ENCODE measurements at regions not wholly inside any gene's neighbourhood (a gene's known extent, or its start where the extent isn't known, plus 50 kb on each side); places are given as distances from the start of the nearest gene placed in this dataset.
"Not testable (repeated sequence)": the region's sequence is repeated elsewhere in the genome, so short reads cannot be mapped to it uniquely, and the experiment has no call there.

GRCh38 chr3:177338697-177339219 is 141.5 kb upstream of the TBL1XR1 start:
- no peak for DNase-seq (ENCODE audit: low read depth, low spot score)

- DNase-seq (ENCODE audit: low read depth, low spot score) = not testable (repeated sequence)
Measured at GRCh38 chr3:177339220-177339703, 142.0 kb upstream of the TBL1XR1 start.

- no peak for DNase-seq (ENCODE audit: low read depth, low spot score)
Measured at GRCh38 chr3:177340243-177340830, 143.1 kb upstream of the TBL1XR1 start.

GRCh38 chr3:177341736-177342419 is 144.6 kb upstream of the TBL1XR1 start:
- DNase-seq (ENCODE audit: low read depth, low spot score) = no peak

GRCh38 chr3:177343122-177343625 is 145.9 kb upstream of the TBL1XR1 start:
- no peak for DNase-seq (ENCODE audit: low read depth, low spot score)

GRCh38 chr3:177345049-177345972 is 148.0 kb upstream of the TBL1XR1 start:
- peak; percentile 37 for DNase-seq (ENCODE audit: low read depth, low spot score)

DNA sequence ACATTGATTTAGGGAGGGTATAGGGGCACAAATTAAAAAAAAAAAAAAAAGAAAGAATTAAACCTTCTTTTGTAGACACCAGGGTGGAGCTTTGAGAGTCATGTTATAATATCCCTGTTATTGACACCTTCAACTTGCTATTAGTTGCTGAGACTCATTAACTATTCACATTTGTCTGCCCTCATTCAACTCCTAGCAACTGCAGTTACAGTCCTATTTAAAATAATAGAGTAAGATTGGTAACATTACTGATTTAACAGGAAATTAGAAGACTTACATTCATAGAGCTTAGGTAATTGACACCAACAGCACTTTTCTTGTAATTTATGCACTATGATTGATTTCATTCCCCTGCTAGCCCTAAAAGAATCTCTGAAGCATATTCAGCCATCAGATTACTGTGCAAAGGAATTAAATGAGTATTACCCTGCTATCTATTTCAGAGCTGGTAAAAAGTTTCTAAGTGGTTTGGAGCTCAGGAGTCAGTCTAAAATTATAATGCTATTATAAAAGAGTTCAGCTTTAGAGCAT is 148.8 kb upstream of the TBL1XR1 start:
- no peak for DNase-seq (ENCODE audit: low read depth, low spot score)

- DNase-seq (ENCODE audit: low read depth, low spot score) = no peak
Measured at GRCh38 chr3:177346878-177347277, 149.6 kb upstream of the TBL1XR1 start.

- DNase-seq (ENCODE audit: low read depth, low spot score) = no peak
Measured at GRCh38 chr3:177347611-177348010, 150.3 kb upstream of the TBL1XR1 start.

GRCh38 chr3:177348974-177349373 is 151.7 kb upstream of the TBL1XR1 start:
- no peak for DNase-seq (ENCODE audit: low read depth, low spot score)

GRCh38 chr3:177349384-177349783 is 152.1 kb upstream of the TBL1XR1 start:
- no peak for DNase-seq (ENCODE audit: low read depth, low spot score)

DNA sequence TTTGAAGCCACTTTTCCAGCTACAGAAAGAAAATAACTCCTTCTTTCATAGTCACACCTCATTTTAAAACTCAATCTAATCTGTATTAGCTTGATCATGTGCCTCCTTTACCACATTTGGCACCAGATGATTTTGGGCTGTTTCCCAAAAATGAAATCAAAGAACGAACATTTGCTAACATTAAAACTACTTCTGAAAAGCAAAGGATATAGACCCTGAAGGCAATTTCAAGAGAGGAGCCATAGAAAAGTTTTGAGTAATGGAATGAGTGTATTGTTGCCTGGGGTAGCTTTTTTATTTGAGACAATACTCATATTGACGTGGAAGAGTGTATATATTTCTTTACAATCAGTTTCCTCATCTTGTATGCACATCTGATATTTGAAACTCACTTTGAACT is 152.8 kb upstream of the TBL1XR1 start:
- DNase-seq (ENCODE audit: low read depth, low spot score) = no peak

GRCh38 chr3:177351206-177351605 is 153.9 kb upstream of the TBL1XR1 start:
- no peak for DNase-seq (ENCODE audit: low read depth, low spot score)

GRCh38 chr3:177351757-177352158 is 154.5 kb upstream of the TBL1XR1 start:
- DNase-seq (ENCODE audit: low read depth, low spot score) = no peak

DNA sequence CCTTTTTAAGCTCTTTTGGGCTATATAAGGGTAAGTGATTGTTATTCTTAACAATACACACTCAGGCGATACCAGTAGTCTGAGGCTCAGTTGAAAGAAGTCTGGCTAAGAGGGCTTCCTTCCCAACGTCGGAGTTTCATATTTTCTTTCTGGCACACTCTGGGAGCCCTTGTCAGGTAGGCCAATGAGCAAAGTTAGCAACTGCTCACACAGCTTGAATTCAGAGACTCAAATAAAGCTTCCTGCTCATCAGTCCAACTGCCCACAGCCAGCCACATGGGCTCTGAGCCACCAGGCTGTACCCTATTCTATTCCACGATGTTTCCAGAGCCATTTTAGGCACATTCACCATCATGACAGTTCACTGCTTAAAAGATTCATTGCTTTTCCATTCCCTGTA is 155.1 kb upstream of the TBL1XR1 start:
- no peak for DNase-seq (ENCODE audit: low read depth, low spot score)

DNA sequence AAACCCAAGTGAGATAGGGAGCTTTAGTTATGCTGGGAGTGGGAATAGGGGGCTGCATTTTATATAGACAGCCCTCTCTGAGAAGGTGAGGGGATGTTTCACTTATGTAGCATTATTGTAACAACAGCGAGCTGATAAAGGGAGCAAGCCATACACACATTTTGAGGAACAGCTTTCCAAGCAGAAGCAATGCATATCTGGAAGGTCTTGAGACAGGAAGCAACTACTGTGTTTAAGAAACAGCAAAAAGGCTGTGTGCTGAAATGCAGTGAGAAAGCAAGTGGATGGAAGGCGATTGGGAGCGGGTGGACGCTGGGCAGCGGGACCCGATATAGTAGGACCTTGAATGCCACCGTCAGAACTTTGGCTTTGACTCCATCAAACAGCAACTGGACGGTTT is 155.9 kb upstream of the TBL1XR1 start:
- DNase-seq (ENCODE audit: low read depth, low spot score) = no peak

DNA sequence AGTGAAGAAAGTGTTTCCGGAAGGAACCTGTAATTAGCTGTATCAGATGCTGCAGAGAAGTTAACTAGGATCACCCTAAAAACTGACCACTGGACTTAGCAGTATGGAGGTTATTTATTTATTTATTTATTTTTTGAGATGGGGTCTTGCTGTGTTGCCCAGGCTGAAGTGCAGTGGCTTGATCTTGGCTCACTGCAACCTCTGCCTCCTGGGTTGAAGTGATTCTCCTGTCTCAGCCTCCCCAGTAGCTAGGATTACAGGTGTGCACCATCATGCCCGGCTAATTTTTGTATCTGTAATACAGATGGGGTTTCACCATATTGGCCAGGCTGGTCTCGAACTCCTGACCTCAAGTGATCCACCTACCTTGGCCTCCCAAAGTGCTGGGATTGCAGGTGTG is 156.6 kb upstream of the TBL1XR1 start:
- not testable (repeated sequence) for DNase-seq (ENCODE audit: low read depth, low spot score)

DNA sequence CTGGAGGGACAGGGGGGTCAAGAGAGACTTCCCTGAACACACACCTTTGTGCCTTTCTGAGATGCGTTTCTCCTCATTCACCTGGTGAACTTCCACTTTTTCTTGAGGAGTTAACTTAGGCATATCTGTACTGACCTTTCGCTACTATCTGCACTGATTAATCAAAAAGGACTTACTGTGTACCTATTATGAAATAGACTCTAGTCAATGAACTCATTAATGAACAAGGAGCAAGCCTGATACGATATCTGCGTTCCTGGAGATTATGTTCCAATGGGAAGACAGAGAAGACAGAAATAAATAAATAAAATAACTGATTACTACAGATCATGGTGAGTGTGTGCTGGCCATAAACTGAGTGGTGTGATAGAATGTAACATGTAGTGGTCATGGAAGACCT is 157.2 kb upstream of the TBL1XR1 start:
- no peak for DNase-seq (ENCODE audit: low read depth, low spot score)

GRCh38 chr3:177356113-177356512 is 158.8 kb upstream of the TBL1XR1 start:
- DNase-seq (ENCODE audit: low read depth, low spot score) = no peak

DNA sequence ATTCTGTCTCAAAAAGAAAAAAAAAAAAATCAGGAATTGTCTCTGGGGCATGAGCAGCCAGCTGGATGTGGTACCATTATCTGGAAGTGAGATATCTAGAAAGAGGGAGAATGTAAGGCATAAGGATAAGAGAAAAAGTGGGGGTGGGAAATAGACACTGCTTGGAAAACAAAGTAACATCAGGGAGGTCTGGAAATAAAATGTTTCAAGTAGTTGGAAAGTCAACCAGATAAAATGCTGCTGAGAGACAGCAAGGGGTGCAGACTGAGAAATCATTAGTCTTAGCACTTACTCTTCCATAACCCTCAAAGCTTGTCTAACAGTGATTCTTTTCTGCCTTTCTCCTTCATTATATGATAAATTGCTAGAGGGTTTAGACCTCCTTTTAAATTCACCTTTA is 159.7 kb upstream of the TBL1XR1 start:
- DNase-seq (ENCODE audit: low read depth, low spot score) = no peak

- no peak for DNase-seq (ENCODE audit: low read depth, low spot score)
Measured at GRCh38 chr3:177357352-177358090, 160.2 kb upstream of the TBL1XR1 start.

Data from activated CD4-positive, CD25-positive, alpha-beta regulatory T cell treated with anti-CD3 and anti-CD28 coated beads, Interleukin-2, amount 50 U/mL, for 16 hours (primary cell).